ENCODE measurements at regions not wholly inside any gene's neighbourhood (a gene's known extent, or its start where the extent isn't known, plus 50 kb on each side); places are given as distances from the start of the nearest gene placed in this dataset.

DNA sequence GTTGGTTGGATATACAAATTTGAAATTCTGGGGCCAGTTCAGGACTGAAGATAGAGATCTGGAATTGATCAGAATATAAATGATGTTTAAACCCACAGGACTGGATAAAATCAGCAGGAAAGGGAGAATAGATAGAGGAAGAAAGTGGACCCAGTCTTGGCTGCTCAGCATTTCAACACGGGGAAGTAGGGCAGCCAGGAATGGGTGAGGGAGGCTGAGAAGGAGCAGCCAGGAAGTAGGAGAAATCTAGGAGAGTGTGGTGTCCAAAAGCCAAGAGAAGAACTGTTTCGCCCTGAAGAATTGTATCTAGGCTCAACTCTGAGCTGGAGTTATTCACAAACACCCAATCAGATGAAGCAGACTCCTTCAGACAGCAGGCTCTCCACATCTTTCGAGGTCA is 197.9 kb downstream of the CDCA7 start:
- Histone ChIP-seq H3K79me2 (replicated peaks; ENCODE audit: insufficient read depth, low read length) (no peaks in the 10 kb centered on the region), H3F3A (ENCODE audit: insufficient read depth, low read length, poor library complexity, severe bottlenecking) (no peaks in the 10 kb centered on the region), H3K9me3 (ENCODE audit: low read length) (peaks cover 3% of the 10 kb centered on the region), H3K36me3 (ENCODE audit: insufficient read depth, low read length) (no peaks in the 10 kb centered on the region), H3K27me3 (ENCODE audit: insufficient read depth, low read depth, low read length) (no peaks in the 10 kb centered on the region), H3K4me3 (ENCODE audit: low read length) (no peak overlapping the region), H3K9me2 (ENCODE audit: insufficient read depth, low read length) (no peaks in the 10 kb centered on the region), H3K27ac (ENCODE audit: low read length) (no peak overlapping the region), H4K20me1 (ENCODE audit: insufficient read depth) (no peaks in the 10 kb centered on the region), H3K4me2 (ENCODE audit: low read length) (no peak overlapping the region), H3K9ac (ENCODE audit: low read length) (no peak overlapping the region), H2AFZ (ENCODE audit: low read depth, low read length) (no peak overlapping the region)
- TF ChIP-seq, protein P1, sequence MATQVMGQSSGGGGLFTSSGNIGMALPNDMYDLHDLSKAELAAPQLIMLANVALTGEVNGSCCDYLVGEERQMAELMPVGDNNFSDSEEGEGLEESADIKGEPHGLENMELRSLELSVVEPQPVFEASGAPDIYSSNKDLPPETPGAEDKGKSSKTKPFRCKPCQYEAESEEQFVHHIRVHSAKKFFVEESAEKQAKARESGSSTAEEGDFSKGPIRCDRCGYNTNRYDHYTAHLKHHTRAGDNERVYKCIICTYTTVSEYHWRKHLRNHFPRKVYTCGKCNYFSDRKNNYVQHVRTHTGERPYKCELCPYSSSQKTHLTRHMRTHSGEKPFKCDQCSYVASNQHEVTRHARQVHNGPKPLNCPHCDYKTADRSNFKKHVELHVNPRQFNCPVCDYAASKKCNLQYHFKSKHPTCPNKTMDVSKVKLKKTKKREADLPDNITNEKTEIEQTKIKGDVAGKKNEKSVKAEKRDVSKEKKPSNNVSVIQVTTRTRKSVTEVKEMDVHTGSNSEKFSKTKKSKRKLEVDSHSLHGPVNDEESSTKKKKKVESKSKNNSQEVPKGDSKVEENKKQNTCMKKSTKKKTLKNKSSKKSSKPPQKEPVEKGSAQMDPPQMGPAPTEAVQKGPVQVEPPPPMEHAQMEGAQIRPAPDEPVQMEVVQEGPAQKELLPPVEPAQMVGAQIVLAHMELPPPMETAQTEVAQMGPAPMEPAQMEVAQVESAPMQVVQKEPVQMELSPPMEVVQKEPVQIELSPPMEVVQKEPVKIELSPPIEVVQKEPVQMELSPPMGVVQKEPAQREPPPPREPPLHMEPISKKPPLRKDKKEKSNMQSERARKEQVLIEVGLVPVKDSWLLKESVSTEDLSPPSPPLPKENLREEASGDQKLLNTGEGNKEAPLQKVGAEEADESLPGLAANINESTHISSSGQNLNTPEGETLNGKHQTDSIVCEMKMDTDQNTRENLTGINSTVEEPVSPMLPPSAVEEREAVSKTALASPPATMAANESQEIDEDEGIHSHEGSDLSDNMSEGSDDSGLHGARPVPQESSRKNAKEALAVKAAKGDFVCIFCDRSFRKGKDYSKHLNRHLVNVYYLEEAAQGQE (IDR thresholded peaks at IDR 0.05; ENCODE audit: borderline replicate concordance) = no peak

DNA sequence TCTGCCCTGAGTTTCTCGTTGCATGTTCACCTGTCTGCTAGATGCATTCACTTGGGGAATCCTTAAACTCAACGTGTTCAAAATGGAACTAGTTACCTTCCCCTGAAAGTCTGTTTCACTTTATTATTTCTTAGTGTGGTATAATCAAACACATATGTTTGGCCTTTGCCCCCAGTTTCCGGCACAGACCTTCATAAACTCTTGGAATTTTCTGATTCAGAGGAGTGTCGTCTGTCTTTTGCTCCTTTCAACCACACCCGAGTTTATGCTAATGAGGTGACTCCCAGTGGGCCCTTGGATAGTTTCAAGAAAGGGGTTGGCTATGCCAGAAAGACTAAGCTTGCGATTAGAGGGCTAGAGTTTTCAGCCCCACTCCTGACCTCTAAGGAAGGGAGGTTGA is 198.9 kb downstream of the CDCA7 start:
- Histone ChIP-seq H3K36me3 (ENCODE audit: insufficient read depth, low read length) (no peaks in the 10 kb centered on the region), H3K27ac (ENCODE audit: low read length) (no peak overlapping the region), H3F3A (ENCODE audit: insufficient read depth, low read length, poor library complexity, severe bottlenecking) (no peaks in the 10 kb centered on the region), H4K20me1 (ENCODE audit: insufficient read depth) (no peaks in the 10 kb centered on the region), H3K27me3 (ENCODE audit: insufficient read depth, low read depth, low read length) (no peaks in the 10 kb centered on the region), H3K9me3 (ENCODE audit: low read length) (peaks cover 3% of the 10 kb centered on the region), H3K79me2 (replicated peaks; ENCODE audit: insufficient read depth, low read length) (no peaks in the 10 kb centered on the region), H3K9ac (ENCODE audit: low read length) (no peak overlapping the region), H3K4me3 (ENCODE audit: low read length) (no peak overlapping the region), H3K4me2 (ENCODE audit: low read length) (no peak overlapping the region), H2AFZ (ENCODE audit: low read depth, low read length) (no peak overlapping the region), H3K9me2 (ENCODE audit: insufficient read depth, low read length) (no peaks in the 10 kb centered on the region)
- TF ChIP-seq RAD21 (conservative IDR thresholded peaks at IDR 0.05) = no peak
- TF ChIP-seq TAF1 (IDR thresholded peaks at IDR 0.05; ENCODE audit: low read depth) = no peak
- TF ChIP-seq, protein P2, sequence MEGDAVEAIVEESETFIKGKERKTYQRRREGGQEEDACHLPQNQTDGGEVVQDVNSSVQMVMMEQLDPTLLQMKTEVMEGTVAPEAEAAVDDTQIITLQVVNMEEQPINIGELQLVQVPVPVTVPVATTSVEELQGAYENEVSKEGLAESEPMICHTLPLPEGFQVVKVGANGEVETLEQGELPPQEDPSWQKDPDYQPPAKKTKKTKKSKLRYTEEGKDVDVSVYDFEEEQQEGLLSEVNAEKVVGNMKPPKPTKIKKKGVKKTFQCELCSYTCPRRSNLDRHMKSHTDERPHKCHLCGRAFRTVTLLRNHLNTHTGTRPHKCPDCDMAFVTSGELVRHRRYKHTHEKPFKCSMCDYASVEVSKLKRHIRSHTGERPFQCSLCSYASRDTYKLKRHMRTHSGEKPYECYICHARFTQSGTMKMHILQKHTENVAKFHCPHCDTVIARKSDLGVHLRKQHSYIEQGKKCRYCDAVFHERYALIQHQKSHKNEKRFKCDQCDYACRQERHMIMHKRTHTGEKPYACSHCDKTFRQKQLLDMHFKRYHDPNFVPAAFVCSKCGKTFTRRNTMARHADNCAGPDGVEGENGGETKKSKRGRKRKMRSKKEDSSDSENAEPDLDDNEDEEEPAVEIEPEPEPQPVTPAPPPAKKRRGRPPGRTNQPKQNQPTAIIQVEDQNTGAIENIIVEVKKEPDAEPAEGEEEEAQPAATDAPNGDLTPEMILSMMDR (IDR thresholded peaks at IDR 0.05; ENCODE audit: poor library complexity, severe bottlenecking) = no peak
- TF ChIP-seq MXI1 (conservative IDR thresholded peaks at IDR 0.05; ENCODE audit: poor library complexity, severe bottlenecking) = no peak
- TF ChIP-seq POLR2AphosphoS5 (IDR thresholded peaks at IDR 0.05) = no peak
- TF ChIP-seq, protein P1 (IDR thresholded peaks at IDR 0.05; ENCODE audit: borderline replicate concordance) = no peak
- no peak for TF ChIP-seq EP300 (conservative IDR thresholded peaks at IDR 0.05; ENCODE audit: poor library complexity, severe bottlenecking)
- no peak for TF ChIP-seq EZH2 (IDR thresholded peaks at IDR 0.05; ENCODE audit: borderline replicate concordance, insufficient read depth, low read length, poor library complexity, severe bottlenecking)
- no peak for TF ChIP-seq SMC3 (conservative IDR thresholded peaks at IDR 0.05; ENCODE audit: poor library complexity)

Measured in neural cell (in vitro differentiated cells).